ENCODE measurements at regions not wholly inside any gene's neighbourhood (a gene's known extent, or its start where the extent isn't known, plus 50 kb on each side); places are given as distances from the start of the nearest gene placed in this dataset.

- Histone ChIP-seq H3K9ac (no peak overlapping the region), H3K27me3 (replicated peaks; ENCODE audit: insufficient read depth) (no peaks in the 10 kb centered on the region), H3F3A (ENCODE audit: insufficient read depth) (no peaks in the 10 kb centered on the region), H3K4me3 (no peak overlapping the region), H3K36me3 (ENCODE audit: low read depth) (no peaks in the 10 kb centered on the region), H3K9me2 (ENCODE audit: insufficient read depth) (no peaks in the 10 kb centered on the region), H3K4me2 (ENCODE audit: unreplicated experiment) (no peak overlapping the region), H3K79me2 (ENCODE audit: insufficient read depth) (no peaks in the 10 kb centered on the region), H2AFZ (no peak overlapping the region), H3K4me1 (ENCODE audit: insufficient read depth) (no peaks in the 10 kb centered on the region), H4K20me1 (ENCODE audit: insufficient read depth) (no peaks in the 10 kb centered on the region), H3K9me3 (ENCODE audit: low read depth) (no peaks in the 10 kb centered on the region), H3K27ac (no peak overlapping the region)
- no peak for DNase-seq
- WGBS, 2 experiments (ENCODE audit: low coverage in 1 of 2, low lambda C conversion rate in 2 of 2, missing lambda C conversion rate in 2 of 2): 7 to 8% methylated on average over 1 of the region's 1 CpG
- in situ Hi-C loops (cut with MboI): no loop called here
- TF ChIP-seq EZH2phosphoT487 (IDR thresholded peaks at IDR 0.05; ENCODE audit: insufficient read depth, low read depth) (no peak), EZH2 (IDR thresholded peaks at IDR 0.05; ENCODE audit: insufficient read depth, poor library complexity, severe bottlenecking) (no peak)
Observed at GRCh38 chr15:53246404-53246803, 456.3 kb upstream of the ONECUT1 start.

- WGBS, 2 experiments (ENCODE audit: low coverage in 1 of 2, low lambda C conversion rate in 2 of 2, missing lambda C conversion rate in 2 of 2): 2 to 10% methylated on average over 2 of the region's 2 CpGs
- no peaks in the 10 kb centered on the region for H4K20me1 ChIP-seq (ENCODE audit: insufficient read depth)
Observed at GRCh38 chr15:53233801-53234200, 443.7 kb upstream of the ONECUT1 start.

GRCh38 chr15:53230473-53230872 is 440.3 kb upstream of the ONECUT1 start:
- Histone ChIP-seq H3F3A (ENCODE audit: insufficient read depth) (no peaks in the 10 kb centered on the region), H3K4me2 (ENCODE audit: unreplicated experiment) (no peak overlapping the region), H3K4me1 (ENCODE audit: insufficient read depth) (no peaks in the 10 kb centered on the region), H4K20me1 (ENCODE audit: insufficient read depth) (no peaks in the 10 kb centered on the region), H3K4me3 (no peak overlapping the region), H3K36me3 (ENCODE audit: low read depth) (no peaks in the 10 kb centered on the region), H3K9ac (no peak overlapping the region), H3K9me2 (ENCODE audit: insufficient read depth) (no peaks in the 10 kb centered on the region), H3K27ac (no peak overlapping the region), H3K27me3 (replicated peaks; ENCODE audit: insufficient read depth) (no peaks in the 10 kb centered on the region), H3K9me3 (ENCODE audit: low read depth) (no peaks in the 10 kb centered on the region), H3K79me2 (ENCODE audit: insufficient read depth) (no peaks in the 10 kb centered on the region), H2AFZ (no peak overlapping the region)
- in situ Hi-C loops (cut with MboI): no loop called here
- WGBS, 2 experiments (ENCODE audit: low coverage in 1 of 2, low lambda C conversion rate in 2 of 2, missing lambda C conversion rate in 2 of 2): 11 to 12% methylated on average over 1 of the region's 1 CpG
- no peak for DNase-seq
- TF ChIP-seq EZH2 (IDR thresholded peaks at IDR 0.05; ENCODE audit: insufficient read depth, poor library complexity, severe bottlenecking) (no peak), EZH2phosphoT487 (IDR thresholded peaks at IDR 0.05; ENCODE audit: insufficient read depth, low read depth) (no peak)

More at GRCh38 chr15:53233801-53234200, 443.7 kb upstream of the ONECUT1 start:
- in situ Hi-C loops (cut with MboI): no loop called here
- no peaks in the 10 kb centered on the region for H3K9me2 ChIP-seq (ENCODE audit: insufficient read depth)
- H2AFZ ChIP-seq: no peak overlapping the region
- H3K79me2 ChIP-seq (ENCODE audit: insufficient read depth): no peaks in the 10 kb centered on the region
- no peak for TF ChIP-seq EZH2phosphoT487 (IDR thresholded peaks at IDR 0.05; ENCODE audit: insufficient read depth, low read depth)
- TF ChIP-seq EZH2 (IDR thresholded peaks at IDR 0.05; ENCODE audit: insufficient read depth, poor library complexity, severe bottlenecking): no peak
- H3K27ac ChIP-seq: no peak overlapping the region
- no peak overlapping the region for H3K9ac ChIP-seq
- no peak overlapping the region for H3K4me2 ChIP-seq (ENCODE audit: unreplicated experiment)
- H3K4me3 ChIP-seq: no peak overlapping the region
- no peaks in the 10 kb centered on the region for H3K36me3 ChIP-seq (ENCODE audit: low read depth)
- DNase-seq: no peak
- H3K4me1 ChIP-seq (ENCODE audit: insufficient read depth): no peaks in the 10 kb centered on the region
- H3K27me3 ChIP-seq (replicated peaks; ENCODE audit: insufficient read depth): no peaks in the 10 kb centered on the region
- H3K9me3 ChIP-seq (ENCODE audit: low read depth): no peaks in the 10 kb centered on the region
- H3F3A ChIP-seq (ENCODE audit: insufficient read depth): no peaks in the 10 kb centered on the region

GRCh38 chr15:53226559-53226958 is 436.4 kb upstream of the ONECUT1 start:
- H3K9me2 ChIP-seq (ENCODE audit: insufficient read depth): no peaks in the 10 kb centered on the region
- WGBS, 2 experiments (ENCODE audit: low coverage in 1 of 2, low lambda C conversion rate in 2 of 2, missing lambda C conversion rate in 2 of 2): 82 to 86% methylated on average over 2 of the region's 2 CpGs
- H3K4me3 ChIP-seq: no peak overlapping the region
- H3K79me2 ChIP-seq (ENCODE audit: insufficient read depth): no peaks in the 10 kb centered on the region
- H3K9ac ChIP-seq: no peak overlapping the region
- H3K4me2 ChIP-seq (ENCODE audit: unreplicated experiment): no peak overlapping the region
- H3K36me3 ChIP-seq (ENCODE audit: low read depth): no peaks in the 10 kb centered on the region
- in situ Hi-C loops (cut with MboI): no loop called here
- H3K4me1 ChIP-seq (ENCODE audit: insufficient read depth): no peaks in the 10 kb centered on the region
- no peak overlapping the region for H3K27ac ChIP-seq
- no peak for DNase-seq
- H3F3A ChIP-seq (ENCODE audit: insufficient read depth): no peaks in the 10 kb centered on the region
- H3K9me3 ChIP-seq (ENCODE audit: low read depth): no peaks in the 10 kb centered on the region
- H2AFZ ChIP-seq: no peak overlapping the region
- H4K20me1 ChIP-seq (ENCODE audit: insufficient read depth): no peaks in the 10 kb centered on the region
- TF ChIP-seq EZH2 (IDR thresholded peaks at IDR 0.05; ENCODE audit: insufficient read depth, poor library complexity, severe bottlenecking): no peak
- no peak for TF ChIP-seq EZH2phosphoT487 (IDR thresholded peaks at IDR 0.05; ENCODE audit: insufficient read depth, low read depth)
- H3K27me3 ChIP-seq (replicated peaks; ENCODE audit: insufficient read depth): no peaks in the 10 kb centered on the region

- no peak overlapping the region for H3K9ac ChIP-seq
- no peaks in the 10 kb centered on the region for H3K9me3 ChIP-seq (ENCODE audit: low read depth)
- no peak overlapping the region for H3K4me2 ChIP-seq (ENCODE audit: unreplicated experiment)
- H3K36me3 ChIP-seq (ENCODE audit: low read depth): no peaks in the 10 kb centered on the region
- no peaks in the 10 kb centered on the region for H3K4me1 ChIP-seq (ENCODE audit: insufficient read depth)
- H3K27ac ChIP-seq: no peak overlapping the region
- H3F3A ChIP-seq (ENCODE audit: insufficient read depth): no peaks in the 10 kb centered on the region
- no peak for DNase-seq
- H3K27me3 ChIP-seq (replicated peaks; ENCODE audit: insufficient read depth): no peaks in the 10 kb centered on the region
- H3K4me3 ChIP-seq: no peak overlapping the region
- H3K9me2 ChIP-seq (ENCODE audit: insufficient read depth): no peaks in the 10 kb centered on the region
- no peaks in the 10 kb centered on the region for H4K20me1 ChIP-seq (ENCODE audit: insufficient read depth)
- TF ChIP-seq EZH2phosphoT487 (IDR thresholded peaks at IDR 0.05; ENCODE audit: insufficient read depth, low read depth): no peak
- 40 to 46% methylated on average over 3 of the region's 3 CpGs for WGBS, 2 experiments (ENCODE audit: low coverage in 1 of 2, low lambda C conversion rate in 2 of 2, missing lambda C conversion rate in 2 of 2)
- H3K79me2 ChIP-seq (ENCODE audit: insufficient read depth): no peaks in the 10 kb centered on the region
- in situ Hi-C loops (cut with MboI): no loop called here
- H2AFZ ChIP-seq: no peak overlapping the region
Observed at GRCh38 chr15:53225781-53226180, 435.6 kb upstream of the ONECUT1 start.
